ENCODE measurements at regions not wholly inside any gene's neighbourhood (a gene's known extent, or its start where the extent isn't known, plus 50 kb on each side); places are given as distances from the start of the nearest gene placed in this dataset.

DNA sequence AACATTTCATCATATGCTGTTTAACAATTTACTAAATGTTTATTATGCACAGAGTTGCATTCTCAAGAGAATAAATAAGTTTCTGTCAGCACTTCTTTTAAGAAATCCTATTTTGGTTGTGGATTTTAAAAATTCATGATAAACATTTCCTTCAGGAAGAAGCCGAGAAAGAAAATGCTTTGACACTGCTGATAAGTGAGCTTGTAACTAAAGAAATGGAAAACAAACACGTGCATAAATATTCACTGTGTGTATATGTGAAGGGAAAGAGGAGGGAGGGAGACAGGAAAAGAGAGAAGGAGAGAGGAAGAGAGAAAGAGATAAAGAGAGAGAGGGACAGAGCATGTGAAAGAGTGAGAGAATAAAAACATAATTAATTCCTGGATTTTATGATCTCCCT is 1165.0 kb downstream of the DIAPH3 start:
- Histone ChIP-seq H3K79me2 (ENCODE audit: low read length) (no peaks in the 10 kb centered on the region), H3K4me2 (ENCODE audit: low read length) (no peak overlapping the region), H3K27ac (ENCODE audit: low read length) (no peak overlapping the region), H2AFZ (ENCODE audit: low read length) (no peak overlapping the region), H3K4me1 (ENCODE audit: insufficient read depth, low read length) (no peaks in the 10 kb centered on the region), H3K4me3 (ENCODE audit: low read length) (no peak overlapping the region), H3K27me3 (ENCODE audit: low read length) (no peaks in the 10 kb centered on the region), H3K9me2 (replicated peaks; ENCODE audit: low read length) (no peaks in the 10 kb centered on the region), H3K36me3 (ENCODE audit: low read depth, low read length) (no peaks in the 10 kb centered on the region), H4K20me1 (ENCODE audit: low read length) (no peaks in the 10 kb centered on the region), H3F3A (ENCODE audit: low read length, unreplicated experiment) (no peaks in the 10 kb centered on the region), H3K9me3 (ENCODE audit: low read length) (no peaks in the 10 kb centered on the region), H3K9ac (ENCODE audit: low read length) (no peak overlapping the region)
- POLR2A ChIA-PET (ENCODE audit: unreplicated experiment): interaction anchor here (0.6 kb wide), 2 partner anchors 8 to 16 kb away, joined by 3 to 18 read pairs; no protein-coding TSS in a partner anchor
- TF ChIP-seq EZH2phosphoT487 (IDR thresholded peaks at IDR 0.05; ENCODE audit: borderline replicate concordance, low read length) (no peak), EZH2 (IDR thresholded peaks at IDR 0.05; ENCODE audit: low read length, unreplicated experiment) (no peak)
- TF ChIP-seq, protein P1, sequence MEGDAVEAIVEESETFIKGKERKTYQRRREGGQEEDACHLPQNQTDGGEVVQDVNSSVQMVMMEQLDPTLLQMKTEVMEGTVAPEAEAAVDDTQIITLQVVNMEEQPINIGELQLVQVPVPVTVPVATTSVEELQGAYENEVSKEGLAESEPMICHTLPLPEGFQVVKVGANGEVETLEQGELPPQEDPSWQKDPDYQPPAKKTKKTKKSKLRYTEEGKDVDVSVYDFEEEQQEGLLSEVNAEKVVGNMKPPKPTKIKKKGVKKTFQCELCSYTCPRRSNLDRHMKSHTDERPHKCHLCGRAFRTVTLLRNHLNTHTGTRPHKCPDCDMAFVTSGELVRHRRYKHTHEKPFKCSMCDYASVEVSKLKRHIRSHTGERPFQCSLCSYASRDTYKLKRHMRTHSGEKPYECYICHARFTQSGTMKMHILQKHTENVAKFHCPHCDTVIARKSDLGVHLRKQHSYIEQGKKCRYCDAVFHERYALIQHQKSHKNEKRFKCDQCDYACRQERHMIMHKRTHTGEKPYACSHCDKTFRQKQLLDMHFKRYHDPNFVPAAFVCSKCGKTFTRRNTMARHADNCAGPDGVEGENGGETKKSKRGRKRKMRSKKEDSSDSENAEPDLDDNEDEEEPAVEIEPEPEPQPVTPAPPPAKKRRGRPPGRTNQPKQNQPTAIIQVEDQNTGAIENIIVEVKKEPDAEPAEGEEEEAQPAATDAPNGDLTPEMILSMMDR (conservative IDR thresholded peaks at IDR 0.05; ENCODE audit: low read depth, low read length): no peak
- DNase-seq: no peak
- no peak for ATAC-seq
- no TSS peak for BruUV-seq (replicated peaks)
- CTCF ChIA-PET: no interaction called here
- intact Hi-C loops (cut with micrococcal nuclease): no loop called here

DNA sequence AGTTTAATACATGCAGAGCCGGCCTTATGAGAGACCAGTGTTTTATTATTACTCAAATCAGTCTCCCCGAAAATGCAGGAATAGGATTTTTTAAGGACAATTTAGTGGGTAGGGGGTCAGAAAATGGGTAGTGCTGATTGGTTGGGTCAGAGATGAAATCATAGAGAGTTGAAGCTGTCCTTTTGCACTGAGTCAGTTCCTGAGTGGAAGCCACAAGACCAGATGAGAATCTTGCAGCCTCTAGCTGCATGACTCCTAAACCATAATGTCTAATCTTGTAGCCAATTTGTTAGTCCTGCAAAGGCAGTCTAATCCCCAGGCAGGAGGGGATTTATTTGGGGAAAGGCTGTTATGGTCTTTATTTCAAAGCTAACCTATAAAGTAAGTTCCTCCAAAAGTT is 1163.9 kb downstream of the DIAPH3 start:
- DNase-seq: no peak
- Histone ChIP-seq H3K4me2 (ENCODE audit: low read length) (no peak overlapping the region), H3K27ac (ENCODE audit: low read length) (no peak overlapping the region), H4K20me1 (ENCODE audit: low read length) (no peaks in the 10 kb centered on the region), H3K9me3 (ENCODE audit: low read length) (no peaks in the 10 kb centered on the region), H3K27me3 (ENCODE audit: low read length) (no peaks in the 10 kb centered on the region), H3K79me2 (ENCODE audit: low read length) (no peaks in the 10 kb centered on the region), H3F3A (ENCODE audit: low read length, unreplicated experiment) (no peaks in the 10 kb centered on the region), H2AFZ (ENCODE audit: low read length) (no peak overlapping the region), H3K9ac (ENCODE audit: low read length) (no peak overlapping the region), H3K4me1 (ENCODE audit: insufficient read depth, low read length) (no peaks in the 10 kb centered on the region), H3K4me3 (ENCODE audit: low read length) (no peak overlapping the region), H3K9me2 (replicated peaks; ENCODE audit: low read length) (no peaks in the 10 kb centered on the region), H3K36me3 (ENCODE audit: low read depth, low read length) (no peaks in the 10 kb centered on the region)
- no TSS peak for BruUV-seq (replicated peaks)
- TF ChIP-seq, protein P1 (conservative IDR thresholded peaks at IDR 0.05; ENCODE audit: low read depth, low read length): no peak
- TF ChIP-seq EZH2 (IDR thresholded peaks at IDR 0.05; ENCODE audit: low read length, unreplicated experiment) (no peak), EZH2phosphoT487 (IDR thresholded peaks at IDR 0.05; ENCODE audit: borderline replicate concordance, low read length) (no peak)
- POLR2A ChIA-PET (ENCODE audit: unreplicated experiment): no interaction called here
- intact Hi-C loops (cut with micrococcal nuclease): no loop called here
- CTCF ChIA-PET: no interaction called here
- no peak for ATAC-seq

DNA sequence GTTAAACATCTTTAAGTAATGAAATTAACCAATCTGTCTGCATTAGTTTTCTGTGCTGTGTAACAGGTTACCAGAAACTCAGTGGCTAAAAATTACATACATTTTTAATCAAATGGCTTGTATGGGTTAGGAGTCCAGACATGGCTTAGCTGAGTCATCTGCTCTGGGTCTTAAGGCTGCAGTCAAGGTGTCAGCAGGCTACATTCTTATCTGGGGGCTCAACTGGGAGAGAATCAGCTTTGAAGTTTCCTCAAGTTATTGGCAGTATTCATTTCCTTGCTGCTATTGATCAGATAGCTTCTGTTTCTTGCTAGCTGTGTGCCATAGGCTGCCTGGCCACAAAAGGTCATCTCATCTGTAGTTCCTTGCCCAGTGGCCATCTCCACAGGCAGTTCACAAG is 1163.0 kb downstream of the DIAPH3 start:
- ChIA-PET CTCF (no interaction called here), POLR2A (ENCODE audit: unreplicated experiment) (no interaction called here)
- ATAC-seq (no peak), DNase-seq (no peak)
- Histone ChIP-seq H3K79me2 (ENCODE audit: low read length) (no peaks in the 10 kb centered on the region), H3K4me3 (ENCODE audit: low read length) (no peak overlapping the region), H3K27ac (ENCODE audit: low read length) (no peak overlapping the region), H4K20me1 (ENCODE audit: low read length) (no peaks in the 10 kb centered on the region), H3F3A (ENCODE audit: low read length, unreplicated experiment) (no peaks in the 10 kb centered on the region), H3K27me3 (ENCODE audit: low read length) (no peaks in the 10 kb centered on the region), H3K4me2 (ENCODE audit: low read length) (no peak overlapping the region), H3K36me3 (ENCODE audit: low read depth, low read length) (no peaks in the 10 kb centered on the region), H2AFZ (ENCODE audit: low read length) (no peak overlapping the region), H3K9ac (ENCODE audit: low read length) (no peak overlapping the region), H3K9me3 (ENCODE audit: low read length) (no peaks in the 10 kb centered on the region), H3K4me1 (ENCODE audit: insufficient read depth, low read length) (no peaks in the 10 kb centered on the region), H3K9me2 (replicated peaks; ENCODE audit: low read length) (no peaks in the 10 kb centered on the region)
- intact Hi-C loops (cut with micrococcal nuclease): no loop called here
- no peak for TF ChIP-seq EZH2phosphoT487 (IDR thresholded peaks at IDR 0.05; ENCODE audit: borderline replicate concordance, low read length)
- TF ChIP-seq, protein P1 (conservative IDR thresholded peaks at IDR 0.05; ENCODE audit: low read depth, low read length): no peak
- no peak for TF ChIP-seq EZH2 (IDR thresholded peaks at IDR 0.05; ENCODE audit: low read length, unreplicated experiment)
- no TSS peak for BruUV-seq (replicated peaks)
